H1 (cell line): ENCODE measurements at regions not wholly inside any gene's neighbourhood (a gene's known extent, or its start where the extent isn't known, plus 50 kb on each side); places are given as distances from the start of the nearest gene placed in this dataset.

Source experiments
- CTCF ChIA-PET: fragments of 300-600 bp; sonication (Branson Sonifier 250); formaldehyde crosslinking; loops from one replicate; lab custom pipeline; 2021; ENCODE audit not compliant: partially characterized antibody; lab: Charles Lee
- POLR2A ChIA-PET: fragments of 300-600 bp; sonication (Branson Sonifier 250); formaldehyde crosslinking; loops from one replicate; lab custom pipeline; 2021; ENCODE audit warnings: inconsistent platforms; ENCODE audit not compliant: partially characterized antibody; lab: Charles Lee
- DNase-seq, 2 experiments: peaks; one replicate each; pipeline versions ENCODE4 v3.0.0 to v3.0.0-alpha.2; 2010 to 2022; ENCODE audit warnings: low spot score in 2 of 2, low read depth in 1 of 2, mixed read lengths in 1 of 2
- FAIRE-seq: peaks from 2 replicates; lab custom pipeline; 2011; peaks lifted over from hg19 to GRCh38; lab: Jason Lieb, UNC
- H2AFZ ChIP-seq: 2 replicates; pipeline ENCODE4 v1.8.1; 2012; ENCODE audit warnings: low read length, inconsistent platforms
- H2AK5ac ChIP-seq: 2 replicates; pipeline ENCODE4 v1.6.1; 2013; ENCODE audit warnings: low read depth, low read length
- H2BK120ac ChIP-seq: replicated peaks from 2 replicates; pipeline ENCODE3; 2013; ENCODE audit warnings: low read depth, low read length, inconsistent platforms
- H2BK12ac ChIP-seq: 2 replicates; pipeline ENCODE4 v1.6.1; 2013; ENCODE audit warnings: low read depth, low read length
- H2BK15ac ChIP-seq: 2 replicates; pipeline ENCODE4 v1.6.1; 2013; ENCODE audit warnings: low read length
- H2BK20ac ChIP-seq: 2 replicates; pipeline ENCODE4 v1.6.1; 2013; ENCODE audit warnings: low read length
- H2BK5ac ChIP-seq: 2 replicates; pipeline ENCODE4 v1.6.1; 2013; ENCODE audit warnings: low read depth, low read length
- H3K14ac ChIP-seq: 2 replicates; pipeline ENCODE4 v1.6.1; 2013; ENCODE audit warnings: inconsistent platforms; ENCODE audit not compliant: insufficient read length
- H3K18ac ChIP-seq: 2 replicates; pipeline ENCODE4 v1.6.1; 2013; ENCODE audit warnings: low read length; ENCODE audit errors: extremely low read depth
- H3K23ac ChIP-seq: 2 replicates; pipeline ENCODE4 v1.6.1; 2013; ENCODE audit warnings: inconsistent platforms; ENCODE audit not compliant: insufficient read length
- H3K23me2 ChIP-seq: 2 replicates; pipeline ENCODE4 v1.6.1; 2013; ENCODE audit warnings: low read depth, low read length
- H3K27ac ChIP-seq: 2 replicates; pipeline ENCODE4 v1.6.1; 2011; ENCODE audit warnings: low read depth, low read length, inconsistent platforms
- H3K27me3 ChIP-seq, 4 experiments: replicated peaks in 1 of 4; 1 replicate in 1 of 4; 2 replicates in 3 of 4; pipeline versions ENCODE4 v1.6.1 to v1.8.1; 2011 to 2013; ENCODE audit warnings: low read length in 3 of 4, mild to moderate bottlenecking in 3 of 4, inconsistent platforms in 2 of 4, mixed read lengths in 2 of 4, moderate library complexity in 1 of 4; ENCODE audit not compliant: control insufficient read depth in 3 of 4, insufficient read depth in 3 of 4; ENCODE audit errors: extremely low read depth in 1 of 4
- H3K36me3 ChIP-seq, 4 experiments: 2 replicates each; pipeline versions ENCODE4 v1.6.1 to v1.8.1; 2011 to 2013; ENCODE audit warnings: mild to moderate bottlenecking in 4 of 4, low read length in 3 of 4, moderate library complexity in 2 of 4, control low read depth in 1 of 4, inconsistent platforms in 1 of 4; ENCODE audit not compliant: insufficient read depth in 4 of 4, control insufficient read depth in 2 of 4
- H3K4ac ChIP-seq: replicated peaks from 2 replicates; pipeline ENCODE3; 2013; ENCODE audit warnings: low read length, low read depth, mixed read lengths, inconsistent platforms; ENCODE audit not compliant: insufficient read length
- H3K4me1 ChIP-seq, 4 experiments: replicated peaks in 1 of 4; 1 replicate in 1 of 4; 2 replicates in 3 of 4; pipeline versions ENCODE4 v1.6.1 to v1.8.1; 2011 to 2013; ENCODE audit warnings: low read length in 3 of 4, inconsistent platforms in 2 of 4, mixed read lengths in 1 of 4; ENCODE audit not compliant: insufficient read depth in 4 of 4, control insufficient read depth in 3 of 4
- H3K4me2 ChIP-seq, 2 experiments: 2 replicates each; pipeline versions ENCODE4 v1.6.1 to v1.8.1; 2011 to 2013; ENCODE audit warnings: low read depth in 2 of 2, low read length in 2 of 2, control low read depth in 1 of 2, inconsistent platforms in 1 of 2, mild to moderate bottlenecking in 1 of 2; ENCODE audit not compliant: insufficient read depth in 1 of 2
- H3K4me3 ChIP-seq, 4 experiments: fragments of 200-600, 300-600 bp in 1 of 4; sonication (generic), shearing (Covaris generic), sonication (Bioruptor Twin) in 1 of 4; 2 replicates each; pipeline versions ENCODE4 v1.5.1 to v1.8.1; 2011 to 2016; ENCODE audit warnings: low read length in 4 of 4, low read depth in 3 of 4, control low read depth in 2 of 4, inconsistent platforms in 2 of 4, mild to moderate bottlenecking in 2 of 4, mixed read lengths in 1 of 4, moderate library complexity in 1 of 4; ENCODE audit not compliant: insufficient read depth in 2 of 4; ENCODE audit errors: extremely low read depth in 1 of 4
- H3K56ac ChIP-seq: replicated peaks from 2 replicates; pipeline ENCODE3; 2013; ENCODE audit warnings: low read depth, mild to moderate bottlenecking, mixed read lengths, low read length, inconsistent platforms; ENCODE audit not compliant: insufficient read length
- H3K79me1 ChIP-seq: 2 replicates; pipeline ENCODE4 v1.6.1; 2013; ENCODE audit warnings: low read depth, low read length, control low read depth
- H3K79me2 ChIP-seq, 2 experiments: 2 replicates each; pipeline versions ENCODE4 v1.6.1 to v1.8.1; 2012 to 2013; ENCODE audit warnings: low read length in 2 of 2, mild to moderate bottlenecking in 2 of 2, inconsistent platforms in 1 of 2; ENCODE audit not compliant: insufficient read depth in 2 of 2, control insufficient read depth in 1 of 2
- H3K9ac ChIP-seq, 4 experiments: replicated peaks in 1 of 4; 1 replicate in 1 of 4; 2 replicates in 3 of 4; pipeline versions ENCODE4 v1.6.1 to v1.8.1; 2011 to 2013; ENCODE audit warnings: low read depth in 3 of 4, low read length in 3 of 4, control low read depth in 2 of 4, mild to moderate bottlenecking in 2 of 4, moderate library complexity in 2 of 4, inconsistent platforms in 1 of 4; ENCODE audit errors: extremely low read depth in 1 of 4
- H3K9me3 ChIP-seq, 2 experiments: 2 replicates each; pipeline versions ENCODE4 v1.6.1 to v1.8.1; 2012 to 2013; ENCODE audit warnings: mild to moderate bottlenecking in 2 of 2, moderate library complexity in 2 of 2, control low read depth in 1 of 2, inconsistent platforms in 1 of 2, low read depth in 1 of 2, low read length in 1 of 2, mixed read lengths in 1 of 2; ENCODE audit not compliant: insufficient read depth in 2 of 2
- H4K20me1 ChIP-seq, 2 experiments: replicated peaks in 1 of 2; 2 replicates each; pipeline versions ENCODE3 to v1.8.1; 2011 to 2013; ENCODE audit warnings: inconsistent platforms in 2 of 2, low read length in 2 of 2, mild to moderate bottlenecking in 1 of 2; ENCODE audit not compliant: insufficient read depth in 2 of 2, control insufficient read depth in 1 of 2
- H4K5ac ChIP-seq: 2 replicates; pipeline ENCODE4 v1.6.1; 2013; ENCODE audit warnings: low read length, low read depth, mixed read lengths, inconsistent platforms; ENCODE audit not compliant: insufficient read length
- H4K8ac ChIP-seq: 2 replicates; pipeline ENCODE4 v1.8.0; 2013; ENCODE audit warnings: mild to moderate bottlenecking, moderate library complexity, low read length, inconsistent platforms; ENCODE audit not compliant: insufficient read depth; ENCODE audit errors: extremely low read depth
- H4K91ac ChIP-seq: replicated peaks from 2 replicates; pipeline ENCODE3; 2013; ENCODE audit warnings: low read length, mixed read lengths, inconsistent platforms; ENCODE audit not compliant: insufficient read length
- ATF3 ChIP-seq: IDR thresholded peaks from 2 replicates; pipeline ENCODE4 v1.6.1; 2011; ENCODE audit warnings: low read depth, mild to moderate bottlenecking, low read length; ENCODE audit not compliant: insufficient read depth
- CHD2 ChIP-seq: IDR thresholded peaks from 2 replicates; pipeline ENCODE4 v1.6.1; 2012; ENCODE audit warnings: low read length, improper control_type of control experiment
- CTCF ChIP-seq, 3 experiments: IDR thresholded peaks; 1 replicate in 2 of 3; 2 replicates in 1 of 3; pipeline versions ENCODE4 v1.5.1 to v1.6.1; 2011; ENCODE audit warnings: low read length in 3 of 3, mild to moderate bottlenecking in 3 of 3, inconsistent platforms in 2 of 3, low read depth in 1 of 3, moderate library complexity in 1 of 3; ENCODE audit not compliant: insufficient read depth in 1 of 3; ENCODE audit errors: control extremely low read depth in 1 of 3
- JUND ChIP-seq: IDR thresholded peaks from 2 replicates; pipeline ENCODE4 v1.6.1; 2011; ENCODE audit warnings: mild to moderate bottlenecking, improper control_type of control experiment, low read length
- KDM1A ChIP-seq: fragments of 200-600, 300-600 bp; sonication (generic); IDR thresholded peaks from 2 replicates; pipeline ENCODE4 v1.7.1; 2016; ENCODE audit warnings: mild to moderate bottlenecking, low read length, borderline replicate concordance
- POLR2A ChIP-seq, 2 experiments: IDR thresholded peaks; 1 replicate in 1 of 2; 2 replicates in 1 of 2; pipeline ENCODE4 v1.6.1; 2011; ENCODE audit warnings: low read depth in 2 of 2, low read length in 2 of 2, mild to moderate bottlenecking in 2 of 2; ENCODE audit errors: control extremely low read depth in 1 of 2
- SUZ12 ChIP-seq: fragments of 200-600 bp; sonication (generic); IDR thresholded peaks from 2 replicates; pipeline ENCODE4 v1.6.1; 2012; ENCODE audit warnings: mild to moderate bottlenecking, inconsistent platforms, low read length, moderate library complexity, mixed read lengths
- WGBS, 2 experiments: shearing (Covaris generic) in 1 of 2; methylation state at CpG; one replicate each; pipeline versions ENCODE4 v1.1.6 to v1.1.7; 2013 to 2015; ENCODE audit warnings: low lambda C conversion rate in 2 of 2, mixed read lengths in 2 of 2, inconsistent platforms in 1 of 2, low coverage in 1 of 2, missing lambda C conversion rate in 1 of 2; ENCODE audit not compliant: insufficient replicate concordance in 2 of 2, insufficient coverage in 1 of 2, insufficient read length in 1 of 2; ENCODE audit errors: extremely low coverage in 1 of 2, missing lambda C conversion rate in 1 of 2; 5-methylcytosine and 5-hydroxymethylcytosine counted together

GRCh38 chr2:204249437-204249836, 295.8 kb upstream of the PARD3B start:
- Histone ChIP-seq H2BK12ac (no peak overlapping the region), H4K91ac (no peak overlapping the region), H3K4me2 (no peak overlapping the region), H3K79me1 (no peaks in the 10 kb centered on the region), H4K5ac (no peak overlapping the region), H2AFZ (no peak overlapping the region), H3K14ac (no peak overlapping the region), H3K9me3 (no peaks in the 10 kb centered on the region), H3K23ac (no peak overlapping the region), H3K79me2 (no peaks in the 10 kb centered on the region), H3K18ac (no peak overlapping the region), H3K4me3 (no peak overlapping the region), H4K20me1 (no peaks in the 10 kb centered on the region), H2BK120ac (no peak overlapping the region), H3K36me3 (no peaks in the 10 kb centered on the region), H3K27ac (no peak overlapping the region), H2BK5ac (no peak overlapping the region), H3K27me3 (peaks cover 0 to 1% (median 0%) of the 10 kb centered on the region in 4 experiments; a peak in 1 of 7 replicates), H3K4ac (no peak overlapping the region), H3K4me1 (no peaks in the 10 kb centered on the region), H2BK20ac (no peak overlapping the region), H4K8ac (no peak overlapping the region), H3K9ac (no peak overlapping the region), H3K23me2 (no peaks in the 10 kb centered on the region), H2BK15ac (no peak overlapping the region), H3K56ac (no peak overlapping the region), H2AK5ac (no peak overlapping the region)
- ChIA-PET POLR2A (no interaction called here), CTCF (interaction anchor here (0.9 to 4.8 kb wide), 5 partner anchors 12 to 104 kb away, joined by 3 to 41 read pairs (median 3); no protein-coding TSS in a partner anchor)
- DNase-seq: no peak
- FAIRE-seq: no peak
- no peak for TF ChIP-seq SUZ12
- TF ChIP-seq CTCF (IDR thresholded peaks at IDR 0.05; ENCODE audit: control extremely low read depth in 1 of 3, insufficient read depth in 1 of 3, low read depth in 1 of 3, low read length in 3 of 3): no peak
- no peak for TF ChIP-seq KDM1A
- no peak for TF ChIP-seq POLR2A (IDR thresholded peaks at IDR 0.05; ENCODE audit: control extremely low read depth in 1 of 2, low read depth in 2 of 2, low read length in 2 of 2)
- TF ChIP-seq CHD2: no peak
- no peak for TF ChIP-seq JUND
- no peak for TF ChIP-seq ATF3
- 98% methylated on average over 3 of the region's 3 CpGs; no CpG with 5 or more reads in 1 of the 2 experiments for WGBS, 2 experiments
